Trophoblast cell (in vitro differentiated cells and primary cell): ENCODE measurements at regions not wholly inside any gene's neighbourhood (a gene's known extent, or its start where the extent isn't known, plus 50 kb on each side); places are given as distances from the start of the nearest gene placed in this dataset.
"Not testable (repeated sequence)": the region's sequence is repeated elsewhere in the genome, so short reads cannot be mapped to it uniquely, and the experiment has no call there.

Experiments used
- DNase-seq, 2 donors: peaks; one replicate each; pipeline ENCODE4 v3.0.0-alpha.2; 2016
- H2AFZ ChIP-seq: 2 replicates; pipeline ENCODE4 v1.6.1; 2013; ENCODE audit warnings: low read length, moderate library complexity, mild to moderate bottlenecking; ENCODE audit not compliant: insufficient read depth, poor library complexity
- H2AK5ac ChIP-seq: 2 replicates; pipeline ENCODE4 v1.6.1; 2013; ENCODE audit warnings: mild to moderate bottlenecking, low read length
- H2BK120ac ChIP-seq: 2 replicates; pipeline ENCODE4 v1.6.1; 2013; ENCODE audit warnings: low read length, mild to moderate bottlenecking, moderate library complexity; ENCODE audit not compliant: insufficient read depth, poor library complexity
- H2BK12ac ChIP-seq: 2 replicates; pipeline ENCODE4 v1.6.1; 2013; ENCODE audit warnings: mild to moderate bottlenecking, low read length, moderate library complexity
- H2BK5ac ChIP-seq: 2 replicates; pipeline ENCODE4 v1.6.1; 2013; ENCODE audit warnings: low read length, low read depth, moderate library complexity, mild to moderate bottlenecking; ENCODE audit not compliant: poor library complexity
- H3K14ac ChIP-seq: 2 replicates; pipeline ENCODE4 v1.6.1; 2013; ENCODE audit warnings: mild to moderate bottlenecking, low read length
- H3K18ac ChIP-seq: 2 replicates; pipeline ENCODE4 v1.6.1; 2013; ENCODE audit warnings: mild to moderate bottlenecking, low read length
- H3K23ac ChIP-seq: 2 replicates; pipeline ENCODE4 v1.6.1; 2013; ENCODE audit warnings: low read length
- H3K27ac ChIP-seq: 2 replicates; pipeline ENCODE4 v1.5.1; 2013; ENCODE audit warnings: low read depth, mild to moderate bottlenecking, inconsistent platforms, low read length, moderate library complexity
- H3K27me3 ChIP-seq: 2 replicates; pipeline ENCODE4 v1.6.1; 2013; ENCODE audit warnings: inconsistent platforms, mild to moderate bottlenecking, low read length, moderate library complexity; ENCODE audit not compliant: insufficient read depth
- H3K36me3 ChIP-seq, 2 experiments: 1 replicate in 1 of 2; 2 replicates in 1 of 2; pipeline ENCODE4 v1.6.1; 2013; ENCODE audit warnings: low read length in 2 of 2, mild to moderate bottlenecking in 2 of 2, moderate library complexity in 1 of 2; ENCODE audit not compliant: insufficient read depth in 2 of 2, control insufficient read depth in 1 of 2
- H3K4ac ChIP-seq: 2 replicates; pipeline ENCODE4 v1.6.1; 2013; ENCODE audit warnings: low read depth, mild to moderate bottlenecking, low read length, moderate library complexity
- H3K4me1 ChIP-seq, 2 experiments: 1 replicate in 1 of 2; 2 replicates in 1 of 2; pipeline ENCODE4 v1.6.1; 2013; ENCODE audit warnings: low read length in 2 of 2, mild to moderate bottlenecking in 2 of 2, moderate library complexity in 1 of 2; ENCODE audit not compliant: insufficient read depth in 2 of 2, control insufficient read depth in 1 of 2
- H3K4me2 ChIP-seq: 2 replicates; pipeline ENCODE4 v1.6.1; 2013; ENCODE audit warnings: inconsistent platforms, mild to moderate bottlenecking, low read length, moderate library complexity
- H3K4me3 ChIP-seq: 2 replicates; pipeline ENCODE4 v1.5.1; 2013; ENCODE audit warnings: mild to moderate bottlenecking, low read depth, low read length, inconsistent platforms
- H3K79me1 ChIP-seq: one replicate; pipeline ENCODE4 v1.6.1; 2013; ENCODE audit warnings: low read length
- H3K79me2 ChIP-seq: 2 replicates; pipeline ENCODE4 v1.6.1; 2013; ENCODE audit warnings: low read length, mild to moderate bottlenecking; ENCODE audit not compliant: control insufficient read depth, insufficient read depth, poor library complexity
- H3K9ac ChIP-seq: 2 replicates; pipeline ENCODE4 v1.6.1; 2013; ENCODE audit warnings: mild to moderate bottlenecking, low read length
- H3K9me3 ChIP-seq: 2 replicates; pipeline ENCODE4 v1.6.1; 2013; ENCODE audit warnings: low read depth, mild to moderate bottlenecking, control low read depth, inconsistent platforms, low read length; ENCODE audit not compliant: insufficient read depth
- H4K12ac ChIP-seq: 2 replicates; pipeline ENCODE4 v1.6.1; 2013; ENCODE audit warnings: low read depth, mild to moderate bottlenecking, low read length, moderate library complexity
- H4K8ac ChIP-seq: 2 replicates; pipeline ENCODE4 v1.6.1; 2013; ENCODE audit warnings: low read depth, mild to moderate bottlenecking, low read length, moderate library complexity
- H4K91ac ChIP-seq: one replicate; pipeline ENCODE4 v1.6.1; 2013; ENCODE audit warnings: low read depth, mild to moderate bottlenecking, low read length, moderate library complexity
- WGBS: extraction: QIAGEN DNeasy Blood & Tissue Kit; methylation state at CpG from one replicate; pipeline ENCODE4 v1.1.7; 2013; ENCODE audit warnings: missing lambda C conversion rate; ENCODE audit not compliant: insufficient read length, insufficient coverage; ENCODE audit errors: extremely low coverage; 5-methylcytosine and 5-hydroxymethylcytosine counted together

- no peak overlapping the region for H4K91ac ChIP-seq
- no peak overlapping the region for H3K4me2 ChIP-seq
- H3K23ac ChIP-seq, result no peak overlapping the region
- no peak overlapping the region for H2AK5ac ChIP-seq
- H4K8ac ChIP-seq, result no peak overlapping the region
- no peak overlapping the region for H3K9ac ChIP-seq
- H3K9me3 ChIP-seq, result no peaks in the 10 kb centered on the region
- H3K79me2 ChIP-seq, result no peaks in the 10 kb centered on the region
- no peak overlapping the region for H4K12ac ChIP-seq
- no peaks in the 10 kb centered on the region for H3K79me1 ChIP-seq
- H3K4ac ChIP-seq, result no peak overlapping the region
- H2BK5ac ChIP-seq, result no peak overlapping the region
- no peak overlapping the region for H2BK12ac ChIP-seq
- no CpG with 5 or more reads among the region's 2 CpGs for WGBS
- H3K4me3 ChIP-seq, result no peak overlapping the region
- no peak overlapping the region for H3K27ac ChIP-seq
- no peak for DNase-seq
- no peak overlapping the region for H2BK120ac ChIP-seq
- H3K36me3 ChIP-seq, result no peaks in the 10 kb centered on the region
- no peak overlapping the region for H3K18ac ChIP-seq
- H3K27me3 ChIP-seq, result no peaks in the 10 kb centered on the region
- H2AFZ ChIP-seq, result no peak overlapping the region
- no peaks in the 10 kb centered on the region for H3K4me1 ChIP-seq
- no peak overlapping the region for H3K14ac ChIP-seq
Observed at GRCh38 chrX:25873196-25873595, 264.9 kb upstream of the MAGEB18 start.

- Histone ChIP-seq H3K79me2 (no peaks in the 10 kb centered on the region), H3K27me3 (no peaks in the 10 kb centered on the region), H3K27ac (no peak overlapping the region), H2BK120ac (no peak overlapping the region), H3K23ac (no peak overlapping the region), H2AK5ac (no peak overlapping the region), H3K4me3 (no peak overlapping the region), H4K8ac (no peak overlapping the region), H3K4me2 (no peak overlapping the region), H3K18ac (no peak overlapping the region), H3K4me1 (no peaks in the 10 kb centered on the region), H3K9ac (no peak overlapping the region), H4K91ac (no peak overlapping the region), H2BK12ac (no peak overlapping the region), H3K9me3 (no peaks in the 10 kb centered on the region), H3K36me3 (no peaks in the 10 kb centered on the region), H3K14ac (no peak overlapping the region), H4K12ac (no peak overlapping the region), H2AFZ (no peak overlapping the region), H3K79me1 (no peaks in the 10 kb centered on the region), H2BK5ac (no peak overlapping the region), H3K4ac (no peak overlapping the region)
- WGBS, result no CpG with 5 or more reads among the region's 1 CpG
- DNase-seq, result no peak
Observed at GRCh38 chrX:25878806-25879205, 259.3 kb upstream of the MAGEB18 start.

GRCh38 chrX:25882503-25882902 lies 255.6 kb upstream of the MAGEB18 start:
- not testable (repeated sequence) for H3K27ac ChIP-seq

GRCh38 chrX:25897758-25898157 lies 240.4 kb upstream of the MAGEB18 start:
- Histone ChIP-seq H3K9ac (no peak overlapping the region), H3K14ac (no peak overlapping the region), H2BK5ac (no peak overlapping the region), H3K79me2 (no peaks in the 10 kb centered on the region), H3K27ac (no peak overlapping the region), H4K91ac (no peak overlapping the region), H3K23ac (no peak overlapping the region), H3K4me2 (no peak overlapping the region), H3K36me3 (no peaks in the 10 kb centered on the region), H4K12ac (no peak overlapping the region), H3K18ac (no peak overlapping the region), H2BK120ac (no peak overlapping the region), H3K4me3 (no peak overlapping the region), H3K79me1 (no peaks in the 10 kb centered on the region), H3K4me1 (no peaks in the 10 kb centered on the region), H2BK12ac (no peak overlapping the region), H3K4ac (no peak overlapping the region), H2AK5ac (no peak overlapping the region), H3K27me3 (no peaks in the 10 kb centered on the region), H3K9me3 (no peaks in the 10 kb centered on the region), H4K8ac (no peak overlapping the region), H2AFZ (no peak overlapping the region)
- no CpG with 5 or more reads among the region's 4 CpGs for WGBS
- no peak for DNase-seq

More at GRCh38 chrX:25882503-25882902, 255.6 kb upstream of the MAGEB18 start:
- not testable (repeated sequence) for H2AK5ac ChIP-seq, H3K4me2 ChIP-seq, H4K12ac ChIP-seq, H3K27me3 ChIP-seq, H4K91ac ChIP-seq, H3K4me1 ChIP-seq, H2BK12ac ChIP-seq, H3K14ac ChIP-seq, H3K79me1 ChIP-seq, H3K9me3 ChIP-seq, H3K18ac ChIP-seq, H3K36me3 ChIP-seq, H3K9ac ChIP-seq, H2BK120ac ChIP-seq, H3K4ac ChIP-seq, H3K79me2 ChIP-seq, H2BK5ac ChIP-seq, H4K8ac ChIP-seq, H3K4me3 ChIP-seq, DNase-seq, H3K23ac ChIP-seq, H2AFZ ChIP-seq
- no CpG with 5 or more reads among the region's 5 CpGs for WGBS
